ENCODE measurements at regions not wholly inside any gene's neighbourhood (a gene's known extent, or its start where the extent isn't known, plus 50 kb on each side); places are given as distances from the start of the nearest gene placed in this dataset.
"Not testable (repeated sequence)": the region's sequence is repeated elsewhere in the genome, so short reads cannot be mapped to it uniquely, and the experiment has no call there.

DNA sequence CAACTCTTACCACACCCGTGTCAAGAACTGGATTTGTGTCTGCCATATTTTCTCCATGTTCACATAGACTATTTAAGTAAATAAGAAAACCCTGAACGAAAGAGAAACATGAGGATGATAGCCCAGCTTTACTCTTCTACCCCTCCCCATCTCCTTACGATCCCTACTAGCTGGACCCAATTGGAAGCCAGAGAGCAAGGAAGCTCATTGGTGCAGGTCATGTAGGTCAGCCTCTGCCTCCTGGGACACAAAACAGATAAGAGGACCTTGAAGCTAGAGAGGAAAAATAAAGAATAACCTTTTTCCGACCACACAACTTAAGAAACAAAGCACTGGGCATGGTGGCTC lies 124.6 kb upstream of the ATF7IP start:
- intact Hi-C loops (cut with DNase I) = loop anchor here (10.0 kb wide), 1 partner anchor 124 kb away; the partner anchor contains the start of gene ATF7IP
- no peak for DNase-seq (ENCODE audit: low spot score)
- ATAC-seq = no peak

DNA sequence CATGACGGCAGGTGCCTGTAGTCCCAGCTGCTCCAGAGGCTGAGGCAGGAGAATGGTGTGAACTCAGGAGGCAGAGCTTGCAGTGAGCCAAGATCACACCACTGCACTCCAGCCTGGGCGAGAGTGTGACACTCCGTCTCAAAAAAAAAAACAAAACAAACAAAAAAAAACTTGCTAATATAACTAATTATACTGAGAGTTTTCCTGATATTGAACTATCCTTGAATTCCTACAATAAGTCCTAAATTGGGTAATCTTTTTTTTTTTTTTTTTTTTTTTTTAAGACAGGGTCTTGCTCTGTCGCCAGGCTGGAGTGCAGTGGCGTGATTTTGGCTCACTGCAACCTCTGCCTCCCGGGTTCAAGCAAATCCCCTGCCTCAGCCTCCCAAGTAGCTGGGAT lies 122.7 kb upstream of the ATF7IP start:
- ATAC-seq; DNase-seq (ENCODE audit: low spot score): not testable (repeated sequence)
- intact Hi-C loops (cut with DNase I) = loop anchor here (10.0 kb wide), 1 partner anchor 122 kb away; the partner anchor contains the start of gene ATF7IP

DNA sequence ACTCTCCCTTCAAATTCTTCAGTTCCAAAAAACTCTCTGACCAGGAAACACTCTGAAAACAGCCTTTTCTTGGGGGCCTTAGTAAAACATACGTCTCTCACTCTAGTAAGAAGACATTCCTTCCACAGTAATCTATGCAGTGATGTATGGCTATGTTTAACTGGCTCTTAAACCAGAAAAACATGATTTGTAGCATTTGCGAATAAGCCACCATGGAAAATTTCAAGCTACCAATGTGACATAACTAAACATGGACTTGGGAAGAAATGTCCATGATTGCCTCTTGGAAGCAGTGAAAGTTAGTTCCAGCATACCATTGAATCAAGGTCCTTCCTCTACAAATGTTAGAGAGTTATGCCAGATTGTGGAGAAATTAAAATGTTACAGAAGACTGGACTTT lies 121.5 kb upstream of the ATF7IP start:
- ATAC-seq (no peak), DNase-seq (ENCODE audit: low spot score) (no peak)
- intact Hi-C loops (cut with DNase I) = loop anchor here (10.0 kb wide), 1 partner anchor 121 kb away; the partner anchor contains the start of gene ATF7IP

DNA sequence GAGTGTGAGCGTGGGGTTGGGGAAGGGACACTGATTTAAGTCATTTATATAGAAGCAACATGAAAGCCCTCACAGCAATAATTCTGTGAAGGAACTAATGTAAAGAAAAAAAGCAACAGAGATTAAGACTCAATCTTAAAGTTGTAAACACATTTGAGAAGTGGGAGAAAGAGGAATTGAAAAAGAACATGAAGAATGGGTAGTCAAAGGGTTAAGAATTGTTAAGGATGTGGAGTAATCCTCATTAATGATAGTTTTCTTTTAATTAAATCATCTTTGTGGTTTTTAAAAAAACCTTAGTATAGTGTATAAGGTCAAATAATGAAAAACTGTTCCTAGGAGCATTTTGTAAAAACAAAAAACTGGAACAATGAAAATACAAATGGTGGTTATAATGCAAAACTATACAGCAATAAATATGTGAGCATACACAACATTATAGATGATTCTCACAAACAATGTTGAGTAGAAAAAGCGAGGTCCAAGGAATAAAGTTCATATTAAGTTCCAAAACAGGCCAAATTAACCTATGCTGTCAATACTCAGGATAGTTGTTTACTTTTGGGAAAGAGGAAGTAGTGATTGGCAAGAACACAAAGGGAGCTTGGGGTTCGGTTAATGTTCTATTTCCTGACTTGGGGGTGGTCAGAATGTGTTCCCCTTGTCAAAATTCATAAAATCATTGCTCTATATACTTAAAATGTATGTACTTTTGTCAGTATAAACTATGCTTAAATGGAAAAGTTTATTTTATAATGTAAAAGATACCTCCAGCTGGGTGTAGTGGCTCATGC lies 120.4 kb upstream of the ATF7IP start:
- intact Hi-C loops (cut with DNase I) = loop anchor here (10.0 kb wide), 1 partner anchor 120 kb away; the partner anchor contains the start of gene ATF7IP
- no peak for DNase-seq (ENCODE audit: low spot score)
- ATAC-seq = no peak

DNA sequence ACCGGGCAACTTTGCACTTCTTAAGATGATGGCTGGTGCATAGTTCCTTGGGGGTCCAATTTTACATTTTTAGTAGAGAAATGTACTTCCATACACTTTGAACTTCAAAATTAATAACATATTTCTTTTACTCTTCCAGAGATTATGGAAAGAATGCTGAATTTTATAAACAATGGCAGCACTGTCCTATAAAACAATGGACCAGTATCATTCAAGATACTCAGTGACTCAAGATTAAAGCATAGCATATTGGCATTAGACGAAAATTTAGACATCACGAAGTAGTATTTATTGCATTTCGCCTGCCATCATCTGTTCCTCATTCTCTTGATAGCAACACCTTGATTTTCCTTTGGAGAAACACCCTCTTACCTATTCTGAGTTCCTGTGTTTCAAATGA lies 118.3 kb upstream of the ATF7IP start:
- ATAC-seq = no peak
- no peak for DNase-seq (ENCODE audit: low spot score)
- intact Hi-C loops (cut with DNase I) = loop anchor here (10.0 kb wide), 1 partner anchor 118 kb away; the partner anchor contains the start of gene ATF7IP

DNA sequence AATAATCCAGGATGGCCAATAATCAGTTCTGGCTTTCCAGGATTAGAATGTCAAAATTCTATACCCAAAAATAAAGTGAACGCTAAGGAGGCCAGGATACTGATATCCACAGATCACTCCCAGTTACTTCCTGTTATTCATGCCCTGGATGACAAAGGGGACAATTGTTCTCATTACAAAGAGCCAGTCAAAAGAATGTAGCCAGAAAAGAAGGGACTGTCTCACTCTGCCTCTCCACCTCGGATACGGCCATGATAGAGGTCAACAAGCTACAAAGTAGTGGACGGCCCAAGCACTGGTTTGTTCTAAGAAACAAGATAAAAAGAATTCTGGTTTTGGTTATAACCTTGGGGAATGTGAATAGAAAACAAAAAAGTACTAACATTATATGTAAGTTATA lies 116.1 kb upstream of the ATF7IP start:
- ATAC-seq (no peak), DNase-seq (ENCODE audit: low spot score) (no peak)
- intact Hi-C loops (cut with DNase I) = loop anchor here (10.0 kb wide), 1 partner anchor 115 kb away; the partner anchor contains the start of gene ATF7IP

DNA sequence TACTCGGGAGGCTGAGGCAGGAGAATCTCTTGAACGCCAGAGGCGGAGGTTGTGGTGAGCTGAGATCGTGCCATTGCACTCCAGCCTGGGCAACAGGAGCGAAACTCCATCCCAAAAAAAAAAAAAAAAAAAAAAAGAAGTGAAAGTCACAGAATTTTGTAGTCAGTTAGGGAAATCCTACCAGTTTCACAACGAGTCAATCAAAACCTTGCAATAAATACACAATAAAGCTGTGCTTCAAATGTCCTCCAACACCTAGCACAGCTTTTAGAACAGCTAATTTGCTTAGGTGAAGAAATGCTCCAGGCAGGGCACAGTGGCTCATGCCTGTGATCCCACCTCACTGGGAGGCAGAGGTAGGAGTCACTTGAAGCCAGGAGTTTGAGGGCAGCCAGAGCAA lies 112.8 kb upstream of the ATF7IP start:
- DNase-seq (ENCODE audit: low spot score) = no peak
- intact Hi-C loops (cut with DNase I) = no loop called here
- ATAC-seq = no peak

DNA sequence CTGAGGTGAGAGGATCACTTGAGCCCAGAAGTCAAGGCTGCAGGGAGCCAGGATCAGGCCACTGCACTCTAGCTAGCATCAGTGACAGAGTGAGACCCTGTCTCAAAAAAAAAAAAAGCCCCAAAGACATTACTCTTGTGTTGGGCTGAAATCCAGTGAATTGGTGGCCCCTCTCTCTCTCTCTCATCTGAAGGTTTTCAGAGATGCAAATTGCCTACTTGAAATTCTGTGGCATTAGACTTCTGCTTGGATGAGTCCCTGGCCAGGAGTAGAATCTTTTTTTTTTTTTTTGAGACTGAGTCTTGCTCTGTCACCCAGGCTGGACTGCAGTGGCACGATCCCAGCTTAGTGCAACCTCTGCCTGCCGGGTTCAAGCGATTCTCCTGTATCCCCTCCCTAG lies 112.0 kb upstream of the ATF7IP start:
- ATAC-seq = no peak
- no peak for DNase-seq (ENCODE audit: low spot score)
- intact Hi-C loops (cut with DNase I) = no loop called here

DNA sequence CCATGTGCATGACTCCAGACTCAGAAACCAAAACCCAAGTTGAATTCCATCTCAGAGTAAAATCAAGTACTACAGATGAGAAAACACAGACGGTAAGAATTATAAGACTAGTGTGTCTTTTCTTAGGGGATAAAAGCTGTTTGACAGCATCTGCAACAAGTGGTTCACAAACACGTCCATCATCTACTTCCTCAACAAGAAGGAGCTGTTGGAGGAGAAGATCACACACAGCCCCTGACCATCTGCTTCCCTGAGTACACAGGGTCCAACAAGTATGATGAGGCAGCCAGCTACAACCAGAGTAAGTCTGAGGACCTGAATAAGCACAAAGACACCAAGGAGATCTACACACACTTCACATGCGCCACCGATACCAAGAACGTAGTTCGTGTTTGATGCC lies 110.7 kb upstream of the ATF7IP start:
- intact Hi-C loops (cut with DNase I) = no loop called here
- DNase-seq (ENCODE audit: low spot score) (no peak), ATAC-seq (no peak)

DNA sequence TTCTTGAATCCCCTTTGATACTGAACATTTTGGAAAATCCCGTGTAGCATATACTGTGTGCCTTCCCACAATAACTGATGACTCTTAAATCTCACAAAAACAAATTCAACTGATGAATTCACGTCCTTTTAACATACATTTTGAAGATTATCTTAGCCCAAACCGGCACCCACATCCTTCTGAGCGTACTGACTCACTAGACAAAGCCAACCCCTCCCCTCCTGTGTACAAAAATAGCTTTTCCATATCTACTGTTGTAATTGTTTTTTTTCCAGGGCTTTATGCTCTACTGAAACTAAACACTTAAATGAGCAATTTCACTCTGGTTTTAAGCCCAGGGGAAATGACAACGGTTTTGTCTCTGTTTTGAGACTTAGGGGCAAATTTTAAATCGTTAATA lies 109.4 kb upstream of the ATF7IP start:
- intact Hi-C loops (cut with DNase I) = no loop called here
- no peak for DNase-seq (ENCODE audit: low spot score)
- no peak for ATAC-seq

DNA sequence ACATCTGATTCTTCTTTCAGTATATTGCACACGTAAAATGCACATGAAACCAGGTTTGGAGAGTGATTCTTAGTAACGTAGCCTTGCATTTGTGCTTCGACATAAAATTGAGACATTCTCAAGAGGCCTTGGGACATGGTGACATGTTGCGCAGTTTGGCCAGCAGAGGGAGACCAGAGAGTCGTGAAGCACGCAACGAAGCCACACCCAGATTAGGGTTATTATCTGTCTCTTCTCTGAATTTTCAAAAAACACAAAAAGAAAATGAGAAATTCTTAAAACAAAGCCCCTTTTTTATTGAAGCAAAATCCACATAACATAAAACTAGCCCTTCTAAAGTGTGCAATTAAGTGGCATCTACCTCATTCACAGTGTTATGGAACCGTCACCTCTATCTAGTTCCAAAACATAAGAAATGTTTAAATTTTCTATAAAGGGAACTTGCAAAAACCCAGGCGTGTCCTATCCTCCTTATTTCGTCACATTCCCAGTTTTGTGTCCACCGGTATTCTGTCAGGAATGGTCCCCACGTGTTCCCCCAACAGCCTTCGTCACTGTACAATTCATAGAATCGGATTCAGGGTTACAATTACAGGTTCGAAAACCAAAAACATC lies 108.8 kb upstream of the ATF7IP start:
- ATAC-seq = peak; percentile 60
- peak; percentile 87 for DNase-seq (ENCODE audit: low spot score)
- intact Hi-C loops (cut with DNase I) = no loop called here

DNA sequence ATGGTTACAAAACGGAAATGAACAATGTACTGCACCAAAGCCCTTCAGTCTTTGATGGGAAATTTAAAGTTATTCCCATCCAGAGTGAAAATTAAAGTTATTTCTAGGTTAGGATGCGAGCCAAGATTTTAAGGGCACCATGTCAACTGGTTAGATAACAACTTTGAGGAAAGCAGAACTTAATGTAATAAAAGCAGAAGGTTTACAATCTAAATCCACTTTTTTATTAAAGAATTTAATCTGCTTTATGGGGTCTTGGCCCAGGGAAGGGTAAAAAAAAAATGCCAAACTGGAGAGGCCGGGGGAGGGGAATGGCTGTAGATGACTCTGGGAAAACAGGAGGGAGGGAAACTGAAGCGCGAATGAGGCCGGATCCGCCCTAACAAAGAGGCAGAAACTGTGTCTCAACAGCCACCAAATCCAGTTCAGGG lies 108.2 kb upstream of the ATF7IP start:
- ATAC-seq (no peak), DNase-seq (ENCODE audit: low spot score) (no peak)
- intact Hi-C loops (cut with DNase I) = no loop called here

DNA sequence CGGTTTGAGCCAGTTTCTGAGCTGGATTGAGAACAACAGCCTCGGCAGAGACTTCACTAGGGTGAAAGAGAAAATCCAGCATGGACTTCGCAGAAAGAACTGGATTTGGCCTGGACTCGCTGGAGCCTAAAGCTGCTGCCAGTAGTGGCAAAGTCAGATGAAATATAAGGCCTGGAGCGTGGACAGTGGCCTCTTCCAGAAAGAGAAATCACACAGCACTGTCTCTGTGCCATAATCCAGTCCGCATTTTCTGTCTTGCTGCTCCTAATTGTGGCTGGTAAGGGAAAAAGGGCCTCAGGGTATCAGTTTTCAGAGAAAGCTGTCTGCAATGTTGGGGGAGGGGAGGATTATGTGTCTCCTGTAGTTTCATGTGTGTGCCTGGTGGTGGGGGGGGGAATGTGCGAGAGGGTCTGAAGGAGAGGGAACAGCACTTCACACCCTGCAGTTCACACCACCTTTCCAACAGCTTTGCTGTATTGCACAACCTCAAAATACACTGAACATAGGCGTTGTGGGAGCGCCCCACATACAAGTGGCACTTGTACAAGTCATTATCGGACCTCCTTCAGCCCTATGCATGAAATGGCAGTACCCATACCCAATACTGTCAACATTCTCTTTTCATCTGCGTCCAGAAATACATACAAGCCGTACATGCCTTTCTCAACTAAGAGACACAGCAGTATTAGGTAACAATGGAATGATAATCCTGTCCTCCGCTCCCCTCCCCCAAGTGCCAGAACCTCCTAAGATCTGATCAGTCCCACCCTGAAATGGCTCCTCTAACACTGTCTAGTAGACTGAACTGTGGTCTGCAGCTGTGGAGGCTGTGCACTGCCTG lies 107.5 kb upstream of the ATF7IP start:
- ATAC-seq (peak; percentile 91), DNase-seq (ENCODE audit: low spot score) (peak; percentile 96)
- intact Hi-C loops (cut with DNase I) = no loop called here

DNA sequence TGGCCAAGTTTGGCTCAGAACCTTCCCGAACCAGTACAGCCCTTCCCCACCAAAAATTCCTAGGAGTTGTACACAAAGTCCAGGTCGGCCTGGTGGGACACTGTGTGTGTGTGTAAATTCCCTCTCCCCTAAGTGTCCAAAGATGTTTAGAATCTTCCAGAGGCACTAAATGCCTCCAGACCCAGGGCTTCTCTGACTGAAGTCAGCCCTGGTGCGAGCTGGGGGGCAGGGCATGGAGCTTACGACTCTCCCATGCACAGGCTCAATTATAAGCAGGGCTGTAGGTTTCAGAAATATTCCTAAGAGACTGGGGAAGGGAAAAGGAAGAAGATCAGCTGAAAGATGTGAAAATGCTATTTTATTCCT lies 106.9 kb upstream of the ATF7IP start:
- intact Hi-C loops (cut with DNase I) = no loop called here
- DNase-seq (ENCODE audit: low spot score) (no peak), ATAC-seq (no peak)

DNA sequence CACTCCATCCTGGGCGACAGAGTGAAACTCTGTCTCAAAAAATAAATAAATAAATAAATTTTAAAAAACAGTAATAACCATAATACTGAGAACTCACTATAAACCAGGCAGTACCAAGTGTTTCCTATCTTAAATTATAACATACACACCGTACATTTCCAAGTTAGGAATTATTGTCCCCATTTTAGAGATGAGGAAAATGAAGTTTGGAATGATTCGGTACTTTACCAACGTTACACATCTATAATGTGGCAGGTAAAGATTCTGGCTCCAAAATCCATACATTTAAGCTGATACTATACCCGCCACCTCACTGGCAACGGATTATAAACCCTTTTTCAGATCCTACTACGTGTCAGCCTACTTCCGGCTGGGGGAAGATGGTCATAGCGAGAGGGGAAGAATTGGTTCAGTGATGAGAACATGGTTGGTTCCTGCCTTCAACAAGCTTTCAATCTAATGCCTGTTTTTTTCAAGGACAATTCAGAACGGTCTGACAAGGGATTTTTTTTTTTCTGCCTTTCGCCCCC lies 105.9 kb upstream of the ATF7IP start:
- no peak for ATAC-seq
- intact Hi-C loops (cut with DNase I) = no loop called here
- DNase-seq (ENCODE audit: low spot score) = no peak

DNA sequence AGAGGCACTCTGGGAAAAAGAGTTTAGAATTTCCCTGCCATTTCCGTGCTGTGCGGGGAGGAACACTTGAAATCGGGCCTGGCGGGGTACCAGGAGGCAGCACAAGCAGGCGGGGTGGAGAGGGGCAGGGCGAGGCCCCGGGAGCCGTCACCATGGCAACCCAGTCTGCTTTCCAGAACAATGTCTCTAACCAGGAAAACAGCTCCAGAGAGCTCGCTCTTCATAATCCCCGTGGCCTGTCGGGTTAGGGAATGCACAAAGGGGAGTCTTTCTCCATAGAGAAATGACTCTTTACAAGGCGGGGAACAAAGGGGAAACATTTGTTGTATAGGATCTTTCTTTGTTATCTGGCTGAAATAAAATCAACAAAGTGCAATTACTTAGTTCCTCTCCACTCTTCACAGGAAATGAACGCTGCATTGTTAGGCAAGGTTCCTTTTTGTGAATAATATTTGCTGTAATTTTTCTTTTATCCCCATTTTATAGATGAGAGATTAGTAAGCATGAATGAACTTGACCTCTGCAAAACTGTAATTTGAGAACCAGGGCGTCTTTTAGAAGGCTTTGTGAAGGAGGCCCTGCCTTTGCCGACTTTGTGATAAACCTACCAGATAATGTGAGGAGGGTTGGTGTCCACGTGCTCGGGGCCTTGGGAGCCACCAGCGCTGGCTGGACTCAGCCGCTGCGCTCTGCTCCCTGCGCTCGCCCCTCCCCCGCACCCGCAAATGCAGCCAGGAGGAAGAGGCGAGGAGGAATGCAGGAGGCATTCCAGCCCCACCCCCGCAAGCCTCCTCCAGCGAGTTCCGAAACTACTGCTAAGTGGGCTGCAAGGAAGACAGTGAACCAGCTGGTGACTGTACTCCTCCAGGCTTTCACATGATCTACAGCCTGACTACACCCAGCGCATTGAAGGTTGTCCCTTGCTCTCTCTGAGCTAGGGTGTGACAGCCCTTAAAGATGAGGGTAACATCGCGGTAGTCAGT lies 105.2 kb upstream of the ATF7IP start:
- DNase-seq (ENCODE audit: low spot score) (peak; percentile 96), ATAC-seq (peak; percentile 83)
- intact Hi-C loops (cut with DNase I) = no loop called here

DNA sequence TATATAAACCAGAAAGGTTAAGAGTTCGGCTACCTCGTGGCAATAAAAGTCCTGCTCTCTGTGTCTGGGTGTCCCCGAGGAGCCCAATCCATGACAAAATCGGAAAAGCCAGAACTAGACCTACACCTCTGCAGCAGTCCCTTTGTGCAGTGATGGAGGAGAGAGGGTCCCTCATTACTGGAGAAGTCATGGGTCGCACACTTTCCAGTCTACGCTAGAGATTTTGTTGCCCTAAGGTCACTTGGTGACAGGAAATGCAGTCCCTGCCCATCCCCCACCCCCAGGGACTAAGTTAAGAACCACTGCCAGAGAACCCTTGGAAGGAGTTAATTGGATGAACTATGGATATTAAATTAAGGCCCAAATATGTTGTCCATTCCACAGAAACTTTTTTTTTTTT lies 104.4 kb upstream of the ATF7IP start:
- intact Hi-C loops (cut with DNase I) = no loop called here
- no peak for DNase-seq (ENCODE audit: low spot score)
- no peak for ATAC-seq

DNA sequence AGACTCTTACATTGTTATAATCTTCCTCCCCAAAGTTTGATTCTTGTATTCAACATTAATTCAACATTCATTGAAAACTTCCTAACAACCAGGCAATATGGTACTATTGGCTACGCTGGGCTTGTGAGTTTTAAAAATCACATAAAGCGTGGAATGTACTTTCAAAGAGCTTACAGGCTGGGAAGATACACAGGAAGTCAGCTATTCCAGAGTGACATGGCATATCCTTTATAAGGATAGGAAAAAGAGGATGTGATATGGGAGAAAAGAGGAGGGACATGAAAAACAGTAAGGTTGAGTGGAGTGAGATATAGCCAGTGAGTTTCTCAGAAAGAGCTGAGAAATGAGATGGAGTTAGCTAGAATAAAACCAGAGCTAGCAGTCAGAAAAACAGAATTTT lies 103.6 kb upstream of the ATF7IP start:
- ATAC-seq (no peak), DNase-seq (ENCODE audit: low spot score) (no peak)
- intact Hi-C loops (cut with DNase I) = no loop called here

All from sciatic nerve (tissue), 2 donors.